Epidermal melanocyte (primary cell): ENCODE measurements at regions not wholly inside any gene's neighbourhood (a gene's known extent, or its start where the extent isn't known, plus 50 kb on each side); places are given as distances from the start of the nearest gene placed in this dataset.

Experiments used
- DNase-seq: peaks from one replicate; pipeline ENCODE4 v3.0.0; 2011; ENCODE audit warnings: low spot score; ENCODE audit not compliant: insufficient read length

GRCh38 chr1:47554082-47554481 is 116.2 kb downstream of the FOXD2 start:
- no peak for DNase-seq

GRCh38 chr1:47554901-47555300 is 117.1 kb downstream of the FOXD2 start:
- DNase-seq, result no peak

GRCh38 chr1:47555306-47555705 is 117.5 kb downstream of the FOXD2 start:
- DNase-seq, result no peak

- DNase-seq, result no peak
Measured at GRCh38 chr1:47555841-47556560, 118.2 kb downstream of the FOXD2 start.

GRCh38 chr1:47557066-47557465 is 119.2 kb downstream of the FOXD2 start:
- no peak for DNase-seq

- no peak for DNase-seq
Measured at GRCh38 chr1:47558601-47559593, 121.1 kb downstream of the FOXD2 start.

GRCh38 chr1:47559944-47560695 is 122.3 kb downstream of the FOXD2 start:
- DNase-seq, result no peak

- no peak for DNase-seq
Measured at GRCh38 chr1:47561523-47562007, 123.7 kb downstream of the FOXD2 start.

- DNase-seq, result no peak
Measured at GRCh38 chr1:47562147-47562546, 124.3 kb downstream of the FOXD2 start.

GRCh38 chr1:47562799-47563198 is 125.0 kb downstream of the FOXD2 start:
- no peak for DNase-seq

GRCh38 chr1:47563201-47563600 is 125.4 kb downstream of the FOXD2 start:
- DNase-seq, result no peak

- no peak for DNase-seq
Measured at GRCh38 chr1:47564570-47564969, 126.7 kb downstream of the FOXD2 start.

- DNase-seq, result no peak
Measured at GRCh38 chr1:47565092-47565491, 127.2 kb downstream of the FOXD2 start.

- no peak for DNase-seq
Measured at GRCh38 chr1:47565676-47566075, 127.8 kb downstream of the FOXD2 start.

GRCh38 chr1:47568763-47569162 is 130.9 kb downstream of the FOXD2 start:
- DNase-seq, result peak; percentile 79

- no peak for DNase-seq
Measured at GRCh38 chr1:47569261-47569660, 131.4 kb downstream of the FOXD2 start.

- peak; percentile 42 for DNase-seq
Measured at GRCh38 chr1:47569681-47570470, 132.0 kb downstream of the FOXD2 start.

- no peak for DNase-seq
Measured at GRCh38 chr1:47571161-47571560, 133.3 kb downstream of the FOXD2 start.

- no peak for DNase-seq
Measured at GRCh38 chr1:47571952-47572351, 134.1 kb downstream of the FOXD2 start.

GRCh38 chr1:47572731-47573430 is 135.0 kb downstream of the FOXD2 start:
- no peak for DNase-seq
